ENCODE measurements at regions not wholly inside any gene's neighbourhood (a gene's known extent, or its start where the extent isn't known, plus 50 kb on each side); places are given as distances from the start of the nearest gene placed in this dataset.

- TF ChIP-seq POLR2A (IDR thresholded peaks at IDR 0.05; ENCODE audit: low read length), result no peak
- TF ChIP-seq GATA1 (IDR thresholded peaks at IDR 0.05; ENCODE audit: low read depth, low read length), result no peak
Measured at GRCh38 chr4:60019946-60020345, 1180.2 kb upstream of the ADGRL3 start.

All from erythroblast (primary cell).